GM21737 (cell line): ENCODE measurements at regions not wholly inside any gene's neighbourhood (a gene's known extent, or its start where the extent isn't known, plus 50 kb on each side); places are given as distances from the start of the nearest gene placed in this dataset.
"Not testable (repeated sequence)": the region's sequence is repeated elsewhere in the genome, so short reads cannot be mapped to it uniquely, and the experiment has no call there.

Experiments used
- ATAC-seq: cut with Tn5 transposase; IDR thresholded peaks from one replicate; pipeline ENCODE4 v1.9.1; 2021; ENCODE audit warnings: mild to moderate bottlenecking, moderate library complexity; ENCODE audit not compliant: unreplicated experiment

GRCh38 chr14:65153101-65153500 is 50.8 kb upstream of the MAX start:
- ATAC-seq = no peak

GRCh38 chr14:65156568-65157366 is 54.5 kb upstream of the MAX start:
- peak; percentile 56 for ATAC-seq

GRCh38 chr14:65159281-65160062 is 57.2 kb upstream of the MAX start:
- peak; percentile 64 for ATAC-seq

- ATAC-seq = peak; percentile 1
Measured at GRCh38 chr14:65160091-65160490, 57.8 kb upstream of the MAX start.

- ATAC-seq = no peak
Measured at GRCh38 chr14:65162031-65162430, 59.7 kb upstream of the MAX start.

- no peak for ATAC-seq
Measured at GRCh38 chr14:65164068-65164824, 61.9 kb upstream of the MAX start.

- no peak for ATAC-seq
Measured at GRCh38 chr14:65164825-65165135, 62.5 kb upstream of the MAX start.

GRCh38 chr14:65167072-65167645 is 64.8 kb upstream of the MAX start:
- ATAC-seq = no peak

- ATAC-seq = no peak
Measured at GRCh38 chr14:65168840-65169239, 66.5 kb upstream of the MAX start.

GRCh38 chr14:65169351-65169750 is 67.0 kb upstream of the MAX start:
- ATAC-seq = peak; percentile 82

- no peak for ATAC-seq
Measured at GRCh38 chr14:65170318-65170717, 68.0 kb upstream of the MAX start.

- ATAC-seq = no peak
Measured at GRCh38 chr14:65170768-65171507, 68.6 kb upstream of the MAX start.

GRCh38 chr14:65173973-65174693 is 71.8 kb upstream of the MAX start:
- ATAC-seq = no peak

GRCh38 chr14:65174783-65175182 is 72.5 kb upstream of the MAX start:
- no peak for ATAC-seq

- no peak for ATAC-seq
Measured at GRCh38 chr14:65177551-65177950, 75.2 kb upstream of the MAX start.

GRCh38 chr14:65179231-65179630 is 76.9 kb upstream of the MAX start:
- ATAC-seq = not testable (repeated sequence)

- ATAC-seq = peak; percentile 86
Measured at GRCh38 chr14:65179918-65180724, 77.8 kb upstream of the MAX start.

- ATAC-seq = no peak
Measured at GRCh38 chr14:65180725-65181025, 78.4 kb upstream of the MAX start.

GRCh38 chr14:65184032-65184764 is 81.9 kb upstream of the MAX start:
- no peak for ATAC-seq
